ENCODE measurements at regions not wholly inside any gene's neighbourhood (a gene's known extent, or its start where the extent isn't known, plus 50 kb on each side); places are given as distances from the start of the nearest gene placed in this dataset.

- no peak for DNase-seq
Observed at GRCh38 chr2:12222554-12222953, 476.1 kb downstream of the LPIN1 start.

- DNase-seq: no peak
Observed at GRCh38 chr2:12223732-12224131, 477.3 kb downstream of the LPIN1 start.

GRCh38 chr2:12226653-12227052 is 480.2 kb downstream of the LPIN1 start:
- no peak for DNase-seq

DNA sequence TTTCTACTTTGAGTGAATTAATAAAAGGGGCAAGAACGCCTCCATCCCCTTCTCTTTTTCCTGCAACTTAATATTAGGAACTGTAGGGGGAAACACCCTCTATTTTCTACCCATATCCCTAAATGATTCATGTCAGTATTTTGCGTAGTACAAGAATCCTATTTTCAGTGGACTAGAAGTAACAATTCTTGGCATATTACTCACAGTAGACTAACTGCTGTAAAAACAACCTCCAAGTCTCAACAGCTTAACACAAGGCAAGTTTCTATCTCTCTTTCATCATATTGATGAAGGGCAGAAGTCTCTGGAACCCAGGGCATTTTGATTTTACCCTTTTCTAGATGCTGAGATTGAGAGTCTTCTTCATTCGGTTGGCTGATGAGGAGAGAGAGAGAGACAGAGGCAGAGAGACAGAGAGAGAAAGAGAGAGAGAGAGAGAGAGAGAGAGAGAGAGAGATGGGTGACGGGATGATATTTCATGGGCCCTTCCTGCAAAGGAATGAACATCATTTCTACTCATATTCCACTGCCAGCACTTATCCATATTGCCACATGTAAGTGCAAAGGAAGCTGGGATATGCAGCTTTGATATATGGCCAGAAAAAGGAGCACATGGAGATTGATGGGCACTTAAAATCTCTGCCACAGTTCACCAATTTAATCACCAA is 481.6 kb downstream of the LPIN1 start:
- no peak for DNase-seq

GRCh38 chr2:12231288-12231687 is 484.9 kb downstream of the LPIN1 start:
- DNase-seq: no peak

DNA sequence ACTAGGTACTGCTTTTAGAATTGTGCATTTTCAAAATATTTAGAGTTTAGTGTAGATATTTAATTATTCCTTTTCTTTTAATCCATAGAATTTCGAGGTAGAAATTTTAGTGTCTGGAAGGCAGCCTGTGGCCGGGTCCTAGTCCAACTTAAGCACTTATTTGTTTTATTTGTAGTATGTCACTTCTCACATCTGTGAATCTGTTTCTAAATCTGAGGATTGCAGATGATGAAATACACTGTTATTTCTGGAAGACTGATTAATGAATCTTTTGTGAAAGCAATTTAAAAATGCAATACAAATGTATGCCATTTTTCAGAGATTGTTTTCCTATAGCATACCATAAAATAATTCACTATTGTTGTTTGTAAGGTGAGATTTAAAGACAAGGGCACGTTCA is 483.9 kb upstream of the TRIB2 start:
- no peak for DNase-seq

GRCh38 chr2:12236136-12236844 is 480.4 kb upstream of the TRIB2 start:
- DNase-seq: no peak

DNA sequence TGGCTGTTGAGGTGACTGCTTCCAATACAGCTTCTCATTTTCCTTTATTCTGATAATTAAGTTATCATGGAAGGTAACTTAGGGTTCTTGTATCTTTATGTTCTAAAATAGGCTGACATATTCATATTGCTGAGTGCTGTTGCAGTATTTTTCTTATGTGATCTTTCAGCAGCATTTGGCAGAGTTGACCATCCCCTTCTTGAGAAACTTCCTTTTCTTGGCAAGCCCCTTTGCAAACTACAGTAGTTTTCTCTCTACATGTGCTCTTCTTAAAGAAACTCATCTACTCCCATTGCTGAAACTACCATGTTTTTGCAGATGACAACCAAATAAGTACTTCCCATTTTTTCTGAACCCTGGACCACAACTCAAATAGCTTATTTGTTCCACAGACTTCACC is 476.5 kb upstream of the TRIB2 start:
- no peak for DNase-seq

- DNase-seq: no peak
Observed at GRCh38 chr2:12243381-12243780, 473.4 kb upstream of the TRIB2 start.

GRCh38 chr2:12244070-12244469 is 472.7 kb upstream of the TRIB2 start:
- DNase-seq: no peak

DNA sequence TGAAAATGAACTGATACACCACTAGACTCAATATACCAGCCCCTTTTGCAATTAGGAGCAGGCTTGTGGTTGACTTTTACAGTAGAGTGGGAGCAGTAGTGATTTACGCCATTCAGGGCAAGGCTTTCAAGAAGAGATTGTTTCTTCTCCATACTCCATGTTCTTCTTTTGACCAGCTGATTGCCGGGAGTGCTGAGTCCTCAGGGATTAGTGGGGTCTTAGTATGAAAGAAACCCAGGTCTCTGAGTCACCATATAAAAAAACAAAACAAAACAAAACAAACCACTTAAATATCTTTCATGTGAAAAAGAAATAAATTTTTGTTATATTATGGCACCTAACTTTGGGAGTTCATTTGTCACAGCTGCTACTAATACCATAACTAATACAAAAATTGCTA is 465.6 kb upstream of the TRIB2 start:
- DNase-seq: no peak

GRCh38 chr2:12251749-12252148 is 465.0 kb upstream of the TRIB2 start:
- no peak for DNase-seq

GRCh38 chr2:12253167-12253778 is 463.5 kb upstream of the TRIB2 start:
- no peak for DNase-seq

DNA sequence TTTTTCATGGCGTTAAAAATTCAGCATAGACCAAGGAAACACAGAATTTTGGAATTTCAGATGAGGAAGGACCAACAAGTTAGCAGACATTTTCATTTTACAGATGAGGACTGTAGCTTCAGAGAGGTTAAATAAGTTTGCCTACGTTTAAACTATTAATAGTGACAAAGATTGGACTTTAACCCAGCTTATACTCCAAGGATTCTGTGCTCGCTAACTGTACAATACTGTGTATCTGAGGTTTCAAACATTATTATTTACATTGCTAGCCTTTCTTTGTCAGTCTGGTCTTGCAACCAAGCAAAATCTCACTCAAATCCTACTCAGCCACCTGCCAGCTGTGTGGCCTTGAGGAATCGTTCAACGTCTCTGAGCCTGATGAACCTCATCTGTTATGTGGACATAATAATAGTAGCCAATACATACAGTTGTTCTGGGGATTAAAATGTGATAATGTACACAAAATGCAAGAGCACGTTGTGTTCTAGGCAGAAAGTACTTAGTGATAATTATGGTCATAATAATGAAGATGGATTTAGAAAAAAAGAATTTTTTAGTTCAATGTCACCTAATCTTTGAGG is 462.4 kb upstream of the TRIB2 start:
- no peak for DNase-seq

- DNase-seq: no peak
Observed at GRCh38 chr2:12256206-12256605, 460.5 kb upstream of the TRIB2 start.

GRCh38 chr2:12257476-12257875 is 459.3 kb upstream of the TRIB2 start:
- DNase-seq: no peak

DNA sequence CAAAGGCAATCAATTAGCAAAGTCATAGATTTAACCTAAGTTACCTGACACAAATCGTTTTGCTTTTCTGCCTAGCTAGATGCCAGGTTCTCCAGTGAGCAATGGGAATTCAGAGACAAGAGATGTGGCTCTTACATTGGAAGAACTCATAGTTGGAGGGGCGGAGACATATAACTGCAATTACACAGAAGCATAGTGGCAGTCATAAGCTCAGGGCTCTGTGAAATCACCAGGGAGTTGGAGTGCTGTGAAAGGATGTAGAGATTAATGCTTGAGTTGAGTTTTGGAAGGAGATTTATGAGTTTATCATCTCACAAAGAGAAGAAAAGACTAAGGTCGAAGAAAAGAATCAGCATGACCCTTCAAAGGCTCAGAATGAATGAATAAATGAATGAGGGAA is 457.2 kb upstream of the TRIB2 start:
- DNase-seq: peak; percentile 15

GRCh38 chr2:12261986-12262680 is 454.6 kb upstream of the TRIB2 start:
- DNase-seq: peak; percentile 76

- DNase-seq: peak; percentile 45
Observed at GRCh38 chr2:12262681-12263436, 453.9 kb upstream of the TRIB2 start.

DNA sequence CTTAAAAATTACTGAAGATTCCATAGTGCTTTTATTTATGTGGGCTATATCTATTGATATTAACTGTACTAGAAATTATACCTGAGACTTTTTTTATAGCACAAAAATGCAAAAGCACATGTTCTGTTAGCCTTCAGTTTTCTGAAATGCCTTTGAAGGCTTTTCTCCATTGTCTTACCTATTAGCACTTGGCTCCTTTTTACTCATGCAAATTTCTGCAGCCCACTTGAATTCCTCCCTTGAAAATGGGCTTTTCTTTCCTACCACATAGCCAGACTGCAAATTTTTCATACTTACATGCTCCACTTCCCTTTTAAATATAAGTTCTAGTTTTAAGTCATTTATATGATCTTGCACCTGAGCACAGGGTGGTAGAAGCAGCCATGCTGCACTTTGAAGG is 453.0 kb upstream of the TRIB2 start:
- DNase-seq: no peak

DNA sequence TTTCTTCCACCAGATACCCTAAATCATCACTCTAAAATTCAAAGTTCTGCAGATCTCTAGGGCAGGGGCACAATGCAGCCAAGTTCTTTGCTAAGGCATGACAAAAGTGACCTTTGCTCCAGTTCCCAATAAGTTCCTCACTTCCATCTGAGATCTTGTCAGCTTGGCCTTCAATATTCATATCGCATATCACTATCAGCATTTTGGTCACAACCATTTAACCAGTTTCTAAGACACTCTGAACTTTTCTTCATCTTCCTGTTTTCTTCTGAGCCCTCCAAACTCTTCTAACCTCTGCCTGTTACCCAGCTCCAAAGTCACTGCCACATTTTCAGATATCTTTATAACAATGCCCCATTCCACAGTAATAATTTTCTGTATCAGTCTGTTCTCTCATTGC is 452.6 kb upstream of the TRIB2 start:
- DNase-seq: no peak

DNA sequence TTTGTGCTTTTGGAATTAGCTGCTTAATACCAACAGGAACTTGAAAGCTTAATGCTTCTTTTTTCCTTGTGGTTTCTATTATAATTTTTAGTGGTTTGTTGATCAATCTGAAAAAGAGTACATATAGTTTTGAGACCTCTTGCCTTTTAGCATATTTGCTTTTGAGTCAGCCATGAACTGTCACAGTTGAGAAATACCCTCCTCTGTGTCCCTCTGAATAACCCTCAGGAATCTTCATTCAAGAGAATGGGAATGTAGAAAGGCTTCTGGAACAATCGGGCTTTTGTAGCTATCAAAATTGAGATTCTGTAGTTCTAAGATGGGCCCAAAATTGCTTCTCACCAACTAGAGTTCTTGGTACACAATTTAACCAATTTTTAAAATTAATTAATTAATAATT is 451.1 kb upstream of the TRIB2 start:
- no peak for DNase-seq

DNA sequence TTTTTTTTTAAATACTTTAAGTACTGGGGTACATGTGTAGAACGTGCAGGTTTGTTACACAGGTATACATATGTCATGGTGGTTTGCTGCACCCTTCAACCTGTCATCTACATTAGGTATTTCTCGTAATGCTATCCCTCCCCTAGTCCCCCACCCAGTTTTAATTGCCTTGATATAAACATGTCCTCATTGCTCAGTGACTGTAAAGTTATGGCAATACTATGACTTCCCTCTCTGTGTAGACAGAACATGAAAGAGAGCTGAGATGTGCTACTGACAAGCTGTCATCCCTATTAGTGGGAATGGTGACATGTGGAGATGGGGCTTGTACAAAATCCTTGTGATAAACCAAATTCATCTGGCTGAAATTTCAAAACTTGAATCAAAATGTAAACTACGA is 449.7 kb upstream of the TRIB2 start:
- no peak for DNase-seq

Measured in NCI-H187 treated with DMSO at 0.1 percent for 48 hours (cell line).